ENCODE measurements at regions not wholly inside any gene's neighbourhood (a gene's known extent, or its start where the extent isn't known, plus 50 kb on each side); places are given as distances from the start of the nearest gene placed in this dataset.

GRCh38 chr7:25619381-25619780 lies 391.1 kb upstream of the NPVF start:
- TF ChIP-seq CTCF (IDR thresholded peaks at IDR 0.05) (no peak), POLR2A (IDR thresholded peaks at IDR 0.05) (no peak)

All from breast epithelium (tissue), 3 donors.